ENCODE measurements at regions not wholly inside any gene's neighbourhood (a gene's known extent, or its start where the extent isn't known, plus 50 kb on each side); places are given as distances from the start of the nearest gene placed in this dataset.

DNA sequence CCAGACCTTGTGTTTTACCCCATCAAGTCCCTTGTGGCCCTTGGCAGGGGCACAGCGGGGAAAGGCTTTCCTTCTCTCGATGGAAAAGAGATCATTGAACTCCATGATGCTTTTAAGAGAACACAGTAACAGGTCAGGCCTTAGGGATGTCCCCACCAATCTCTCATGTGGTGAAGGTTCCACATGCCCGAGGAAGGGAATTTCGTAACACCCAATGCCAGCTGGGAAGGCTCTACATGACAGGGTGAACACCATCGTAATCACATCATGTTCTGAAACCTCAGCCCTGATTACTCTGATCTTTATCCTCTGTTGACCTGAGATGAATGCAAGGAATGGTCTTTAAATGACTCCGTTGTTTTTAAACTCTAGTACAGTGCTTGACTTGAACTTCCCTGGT, 105.5 kb upstream of the SPAG17 start:
- TF ChIP-seq CBX5 (CRISPR knock-in tag; IDR thresholded peaks at IDR 0.05; ENCODE audit: borderline replicate concordance) (no peak), HMG20A (CRISPR knock-in tag; IDR thresholded peaks at IDR 0.05; ENCODE audit: borderline replicate concordance) (no peak), GFI1 (CRISPR knock-in tag; IDR thresholded peaks at IDR 0.05; ENCODE audit: borderline replicate concordance) (no peak), FOXK2 (IDR thresholded peaks at IDR 0.05) (no peak), ELF4 (CRISPR knock-in tag; IDR thresholded peaks at IDR 0.05; ENCODE audit: borderline replicate concordance) (no peak), ZZZ3 (CRISPR knock-in tag; IDR thresholded peaks at IDR 0.05; ENCODE audit: borderline replicate concordance) (no peak), MAFG (CRISPR knock-in tag; IDR thresholded peaks at IDR 0.05) (no peak), JUN (CRISPR knock-in tag; IDR thresholded peaks at IDR 0.05) (no peak), GTF2F1 (IDR thresholded peaks at IDR 0.05; ENCODE audit: low read length) (no peak), NCOA1 (CRISPR knock-in tag; IDR thresholded peaks at IDR 0.05) (no peak), POLR2G (IDR thresholded peaks at IDR 0.05; ENCODE audit: low read depth, low read length) (no peak), MED13 (CRISPR knock-in tag; IDR thresholded peaks at IDR 0.05) (no peak)
- TF ChIP-seq, protein P1, sequence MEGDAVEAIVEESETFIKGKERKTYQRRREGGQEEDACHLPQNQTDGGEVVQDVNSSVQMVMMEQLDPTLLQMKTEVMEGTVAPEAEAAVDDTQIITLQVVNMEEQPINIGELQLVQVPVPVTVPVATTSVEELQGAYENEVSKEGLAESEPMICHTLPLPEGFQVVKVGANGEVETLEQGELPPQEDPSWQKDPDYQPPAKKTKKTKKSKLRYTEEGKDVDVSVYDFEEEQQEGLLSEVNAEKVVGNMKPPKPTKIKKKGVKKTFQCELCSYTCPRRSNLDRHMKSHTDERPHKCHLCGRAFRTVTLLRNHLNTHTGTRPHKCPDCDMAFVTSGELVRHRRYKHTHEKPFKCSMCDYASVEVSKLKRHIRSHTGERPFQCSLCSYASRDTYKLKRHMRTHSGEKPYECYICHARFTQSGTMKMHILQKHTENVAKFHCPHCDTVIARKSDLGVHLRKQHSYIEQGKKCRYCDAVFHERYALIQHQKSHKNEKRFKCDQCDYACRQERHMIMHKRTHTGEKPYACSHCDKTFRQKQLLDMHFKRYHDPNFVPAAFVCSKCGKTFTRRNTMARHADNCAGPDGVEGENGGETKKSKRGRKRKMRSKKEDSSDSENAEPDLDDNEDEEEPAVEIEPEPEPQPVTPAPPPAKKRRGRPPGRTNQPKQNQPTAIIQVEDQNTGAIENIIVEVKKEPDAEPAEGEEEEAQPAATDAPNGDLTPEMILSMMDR (CRISPR knock-in tag; IDR thresholded peaks at IDR 0.05), result no peak
- TF ChIP-seq, protein P2, sequence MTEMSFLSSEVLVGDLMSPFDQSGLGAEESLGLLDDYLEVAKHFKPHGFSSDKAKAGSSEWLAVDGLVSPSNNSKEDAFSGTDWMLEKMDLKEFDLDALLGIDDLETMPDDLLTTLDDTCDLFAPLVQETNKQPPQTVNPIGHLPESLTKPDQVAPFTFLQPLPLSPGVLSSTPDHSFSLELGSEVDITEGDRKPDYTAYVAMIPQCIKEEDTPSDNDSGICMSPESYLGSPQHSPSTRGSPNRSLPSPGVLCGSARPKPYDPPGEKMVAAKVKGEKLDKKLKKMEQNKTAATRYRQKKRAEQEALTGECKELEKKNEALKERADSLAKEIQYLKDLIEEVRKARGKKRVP (CRISPR knock-in tag; IDR thresholded peaks at IDR 0.05), result no peak
